ENCODE measurements at regions not wholly inside any gene's neighbourhood (a gene's known extent, or its start where the extent isn't known, plus 50 kb on each side); places are given as distances from the start of the nearest gene placed in this dataset.

- ChIA-PET CTCF (interaction anchor here (1.3 to 1.4 kb wide), 2 partner anchors 10 to 11 kb away, joined by 4 to 5 read pairs; no protein-coding TSS in a partner anchor), POLR2A (no interaction called here)
- H3K9me3 ChIP-seq (ENCODE audit: control extremely low read depth in 1 of 5, control insufficient read depth in 4 of 5, insufficient read depth in 2 of 5, low read depth in 1 of 5, low read length in 4 of 5), result peaks cover 0 to 5% (median 0%) of the 10 kb centered on the region in 5 experiments
- H3K36me3 ChIP-seq (ENCODE audit: control insufficient read depth in 4 of 4, insufficient read depth in 4 of 4, low read length in 3 of 4), result no peaks in the 10 kb centered on the region
- DNase-seq, result peak in 2 of 3 donors; percentile 4 to 11
- H3K4me1 ChIP-seq (ENCODE audit: control extremely low read depth in 1 of 4, control insufficient read depth in 4 of 4, insufficient read depth in 4 of 4, low read length in 3 of 4), result peaks cover 0 to 8% (median 5%) of the 10 kb centered on the region in 4 experiments
- peaks cover 22 to 70% (median 34%) of the 10 kb centered on the region in 5 experiments for H3K27me3 ChIP-seq (replicated peaks in 2 of 5; ENCODE audit: control insufficient read depth in 4 of 5, insufficient read depth in 5 of 5, low read length in 4 of 5)
- H3K27ac ChIP-seq (ENCODE audit: insufficient read depth in 1 of 2, low read depth in 1 of 2, low read length in 2 of 2, poor library complexity in 1 of 2, severe bottlenecking in 2 of 2), result no peak overlapping the region
- H3K4me3 ChIP-seq (ENCODE audit: control insufficient read depth in 1 of 7, extremely low read depth in 1 of 7, insufficient read depth in 4 of 7, low read depth in 2 of 7, low read length in 6 of 7), result no peak overlapping the region
- WGBS (ENCODE audit: insufficient coverage), result 40% methylated on average over 1 of the region's 4 CpGs
These were observed 94.7 kb upstream of the SMYD2 start for GRCh38 chr1:214186103-214186824.

GRCh38 chr1:214187121-214187900 is 93.6 kb upstream of the SMYD2 start:
- Histone ChIP-seq H3K27ac (ENCODE audit: insufficient read depth in 1 of 2, low read depth in 1 of 2, low read length in 2 of 2, poor library complexity in 1 of 2, severe bottlenecking in 2 of 2) (no peak overlapping the region), H3K27me3 (replicated peaks in 2 of 5; ENCODE audit: control insufficient read depth in 4 of 5, insufficient read depth in 5 of 5, low read length in 4 of 5) (peaks cover 22 to 71% (median 34%) of the 10 kb centered on the region in 5 experiments), H3K36me3 (ENCODE audit: control insufficient read depth in 4 of 4, insufficient read depth in 4 of 4, low read length in 3 of 4) (no peaks in the 10 kb centered on the region), H3K4me1 (ENCODE audit: control extremely low read depth in 1 of 4, control insufficient read depth in 4 of 4, insufficient read depth in 4 of 4, low read length in 3 of 4) (peaks cover 0 to 8% (median 5%) of the 10 kb centered on the region in 4 experiments), H3K9me3 (ENCODE audit: control extremely low read depth in 1 of 5, control insufficient read depth in 4 of 5, insufficient read depth in 2 of 5, low read depth in 1 of 5, low read length in 4 of 5) (peaks cover 0 to 5% (median 0%) of the 10 kb centered on the region in 5 experiments), H3K4me3 (ENCODE audit: control insufficient read depth in 1 of 7, extremely low read depth in 1 of 7, insufficient read depth in 4 of 7, low read depth in 2 of 7, low read length in 6 of 7) (peak overlapping the region in 4 of 7 experiments; percentile 12 to 45 (median 21))
- WGBS (ENCODE audit: insufficient coverage), result 3% methylated on average over 40 of the region's 51 CpGs
- peak; percentile 11 to 41 (median 30) for DNase-seq
- ChIA-PET CTCF (interaction anchor here (1.3 to 1.4 kb wide), 2 partner anchors 8 to 10 kb away, joined by 4 to 5 read pairs; no protein-coding TSS in a partner anchor), POLR2A (interaction anchor here (0.8 kb wide), 1 partner anchor 72 kb away, joined by 4 read pairs; no protein-coding TSS in a partner anchor)

DNA sequence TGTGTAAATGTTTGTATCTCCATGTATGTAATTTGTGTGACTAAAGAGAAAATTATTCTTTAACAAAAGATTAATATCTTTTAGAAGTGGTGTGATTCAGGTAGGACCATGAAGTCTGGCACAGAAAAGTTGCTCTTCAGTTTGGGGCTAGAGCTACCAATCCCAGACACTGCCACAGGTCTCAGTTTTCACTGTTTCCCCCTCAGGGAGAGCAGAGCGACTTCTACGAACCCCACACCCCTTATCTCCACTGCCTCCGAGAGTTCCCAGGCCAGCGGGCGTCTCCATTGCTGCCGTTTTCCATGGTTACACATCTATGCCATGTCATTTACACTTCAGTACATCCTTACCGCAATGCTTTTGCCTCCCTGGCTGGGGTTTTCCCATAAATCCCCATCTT is 93.0 kb upstream of the SMYD2 start:
- H3K36me3 ChIP-seq (ENCODE audit: control insufficient read depth in 4 of 4, insufficient read depth in 4 of 4, low read length in 3 of 4), result no peaks in the 10 kb centered on the region
- H3K27ac ChIP-seq (ENCODE audit: insufficient read depth in 1 of 2, low read depth in 1 of 2, low read length in 2 of 2, poor library complexity in 1 of 2, severe bottlenecking in 2 of 2), result no peak overlapping the region
- CTCF ChIA-PET, result interaction anchor here (1.3 kb wide), 1 partner anchor 8 kb away, joined by 4 read pairs; no protein-coding TSS in a partner anchor
- H3K9me3 ChIP-seq (ENCODE audit: control extremely low read depth in 1 of 5, control insufficient read depth in 4 of 5, insufficient read depth in 2 of 5, low read depth in 1 of 5, low read length in 4 of 5), result peaks cover 0 to 2% (median 0%) of the 10 kb centered on the region in 5 experiments
- 18% methylated on average over 6 of the region's 7 CpGs for WGBS (ENCODE audit: insufficient coverage)
- no peak overlapping the region for H3K4me3 ChIP-seq (ENCODE audit: control insufficient read depth in 1 of 7, extremely low read depth in 1 of 7, insufficient read depth in 4 of 7, low read depth in 2 of 7, low read length in 6 of 7)
- POLR2A ChIA-PET, result no interaction called here
- H3K27me3 ChIP-seq (replicated peaks in 2 of 5; ENCODE audit: control insufficient read depth in 4 of 5, insufficient read depth in 5 of 5, low read length in 4 of 5), result peaks cover 22 to 73% (median 34%) of the 10 kb centered on the region in 5 experiments
- DNase-seq, result peak in 2 of 3 donors; percentile 6
- H3K4me1 ChIP-seq (ENCODE audit: control extremely low read depth in 1 of 4, control insufficient read depth in 4 of 4, insufficient read depth in 4 of 4, low read length in 3 of 4), result peaks cover 0 to 8% (median 5%) of the 10 kb centered on the region in 4 experiments

GRCh38 chr1:214188835-214189234 is 92.1 kb upstream of the SMYD2 start:
- no peak overlapping the region for H3K27ac ChIP-seq (ENCODE audit: insufficient read depth in 1 of 2, low read depth in 1 of 2, low read length in 2 of 2, poor library complexity in 1 of 2, severe bottlenecking in 2 of 2)
- no peak overlapping the region for H3K4me3 ChIP-seq (ENCODE audit: control insufficient read depth in 1 of 7, extremely low read depth in 1 of 7, insufficient read depth in 4 of 7, low read depth in 2 of 7, low read length in 6 of 7)
- CTCF ChIA-PET, result no interaction called here
- no peak for DNase-seq
- peaks cover 22 to 77% (median 34%) of the 10 kb centered on the region in 5 experiments for H3K27me3 ChIP-seq (replicated peaks in 2 of 5; ENCODE audit: control insufficient read depth in 4 of 5, insufficient read depth in 5 of 5, low read length in 4 of 5)
- H3K9me3 ChIP-seq (ENCODE audit: control extremely low read depth in 1 of 5, control insufficient read depth in 4 of 5, insufficient read depth in 2 of 5, low read depth in 1 of 5, low read length in 4 of 5), result no peaks in the 10 kb centered on the region
- H3K36me3 ChIP-seq (ENCODE audit: control insufficient read depth in 4 of 4, insufficient read depth in 4 of 4, low read length in 3 of 4), result no peaks in the 10 kb centered on the region
- POLR2A ChIA-PET, result no interaction called here
- H3K4me1 ChIP-seq (ENCODE audit: control extremely low read depth in 1 of 4, control insufficient read depth in 4 of 4, insufficient read depth in 4 of 4, low read length in 3 of 4), result peaks cover 0 to 8% (median 5%) of the 10 kb centered on the region in 4 experiments
- WGBS (ENCODE audit: insufficient coverage), result no CpG with 5 or more reads among the region's 2 CpGs

- Histone ChIP-seq H3K27ac (ENCODE audit: insufficient read depth in 1 of 2, low read depth in 1 of 2, low read length in 2 of 2, poor library complexity in 1 of 2, severe bottlenecking in 2 of 2) (no peak overlapping the region), H3K4me1 (ENCODE audit: control extremely low read depth in 1 of 4, control insufficient read depth in 4 of 4, insufficient read depth in 4 of 4, low read length in 3 of 4) (no peaks in the 10 kb centered on the region), H3K27me3 (replicated peaks in 2 of 5; ENCODE audit: control insufficient read depth in 4 of 5, insufficient read depth in 5 of 5, low read length in 4 of 5) (peaks cover 12 to 43% (median 17%) of the 10 kb centered on the region in 5 experiments), H3K9me3 (ENCODE audit: control extremely low read depth in 1 of 5, control insufficient read depth in 4 of 5, insufficient read depth in 2 of 5, low read depth in 1 of 5, low read length in 4 of 5) (no peaks in the 10 kb centered on the region), H3K36me3 (ENCODE audit: control insufficient read depth in 4 of 4, insufficient read depth in 4 of 4, low read length in 3 of 4) (no peaks in the 10 kb centered on the region), H3K4me3 (ENCODE audit: control insufficient read depth in 1 of 7, extremely low read depth in 1 of 7, insufficient read depth in 4 of 7, low read depth in 2 of 7, low read length in 6 of 7) (no peak overlapping the region)
- ChIA-PET POLR2A (no interaction called here), CTCF (no interaction called here)
- 82% methylated on average over 9 of the region's 13 CpGs for WGBS (ENCODE audit: insufficient coverage)
- DNase-seq, result no peak
These were observed 87.9 kb upstream of the SMYD2 start for GRCh38 chr1:214192825-214193643.

DNA sequence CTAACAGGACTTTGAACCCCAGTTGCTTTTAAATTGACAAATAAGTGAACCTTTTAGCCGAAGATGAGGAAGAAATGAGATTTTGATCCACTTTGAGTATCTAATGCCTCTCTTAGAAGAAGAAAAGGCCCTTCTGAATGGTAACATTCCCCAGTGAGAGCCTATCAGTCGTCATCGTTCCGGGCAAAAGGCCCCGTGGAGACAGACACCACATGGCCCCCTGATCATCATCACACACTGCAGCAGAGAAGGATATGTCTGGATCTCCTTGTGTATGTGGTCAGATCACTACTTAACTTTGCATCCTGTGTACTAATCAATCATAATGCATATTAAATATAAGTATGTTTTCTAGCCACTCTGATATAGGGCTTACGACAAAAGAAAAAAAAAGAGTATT is 87.3 kb upstream of the SMYD2 start:
- H3K27me3 ChIP-seq (replicated peaks in 2 of 5; ENCODE audit: control insufficient read depth in 4 of 5, insufficient read depth in 5 of 5, low read length in 4 of 5), result peaks cover 5 to 37% (median 12%) of the 10 kb centered on the region in 5 experiments
- H3K4me3 ChIP-seq (ENCODE audit: control insufficient read depth in 1 of 7, extremely low read depth in 1 of 7, insufficient read depth in 4 of 7, low read depth in 2 of 7, low read length in 6 of 7), result no peak overlapping the region
- H3K27ac ChIP-seq (ENCODE audit: insufficient read depth in 1 of 2, low read depth in 1 of 2, low read length in 2 of 2, poor library complexity in 1 of 2, severe bottlenecking in 2 of 2), result no peak overlapping the region
- no peak for DNase-seq
- H3K9me3 ChIP-seq (ENCODE audit: control extremely low read depth in 1 of 5, control insufficient read depth in 4 of 5, insufficient read depth in 2 of 5, low read depth in 1 of 5, low read length in 4 of 5), result no peaks in the 10 kb centered on the region
- H3K36me3 ChIP-seq (ENCODE audit: control insufficient read depth in 4 of 4, insufficient read depth in 4 of 4, low read length in 3 of 4), result no peaks in the 10 kb centered on the region
- ChIA-PET CTCF (no interaction called here), POLR2A (no interaction called here)
- 78% methylated on average over 3 of the region's 6 CpGs for WGBS (ENCODE audit: insufficient coverage)
- peaks cover 0 to 1% (median 0%) of the 10 kb centered on the region in 4 experiments for H3K4me1 ChIP-seq (ENCODE audit: control extremely low read depth in 1 of 4, control insufficient read depth in 4 of 4, insufficient read depth in 4 of 4, low read length in 3 of 4)

All from common myeloid progenitor, CD34-positive (primary cell).